ENCODE measurements at regions not wholly inside any gene's neighbourhood (a gene's known extent, or its start where the extent isn't known, plus 50 kb on each side); places are given as distances from the start of the nearest gene placed in this dataset.

- H3K4me3 Mint-ChIP-seq, result no peak overlapping the region
- H3K4me3 ChIP-seq (ENCODE audit: low read length), result no peak overlapping the region
- H3K36me3 Mint-ChIP-seq (ENCODE audit: low read depth), result no peaks in the 10 kb centered on the region
- no peaks in the 10 kb centered on the region for H3K9me3 ChIP-seq (ENCODE audit: control insufficient read depth, low read length)
- WGBS, 2 experiments (ENCODE audit: insufficient coverage in 1 of 2, insufficient read length in 1 of 2), result 88 to 95% methylated on average over 7 to 9 of the region's 9 CpGs
- no peaks in the 10 kb centered on the region for H3K36me3 ChIP-seq (ENCODE audit: control insufficient read depth, insufficient read depth, low read length)
- H3K9me3 Mint-ChIP-seq, result no peaks in the 10 kb centered on the region
- H3K27me3 Mint-ChIP-seq (ENCODE audit: insufficient read depth), result peaks cover 16% of the 10 kb centered on the region
- H3K27me3 ChIP-seq (ENCODE audit: control insufficient read depth, insufficient read depth, low read length, poor library complexity, severe bottlenecking), result peaks cover 11% of the 10 kb centered on the region
- no peak overlapping the region for H3K9ac ChIP-seq (ENCODE audit: extremely low read depth, low read length, poor library complexity, severe bottlenecking)
- H3K27ac Mint-ChIP-seq, result no peak overlapping the region
- peaks cover 3% of the 10 kb centered on the region for H3K4me1 Mint-ChIP-seq
- H3K27ac ChIP-seq (ENCODE audit: low read depth, low read length), result no peak overlapping the region
- DNase-seq, result peak; percentile 23
- TF ChIP-seq CTCF (conservative IDR thresholded peaks at IDR 0.05), result no peak
- no peaks in the 10 kb centered on the region for H3K4me1 ChIP-seq (ENCODE audit: control insufficient read depth, insufficient read depth, low read length)
Observed at GRCh38 chr9:113660196-113660595, 196.7 kb downstream of the RGS3 start.

- no peaks in the 10 kb centered on the region for H3K36me3 ChIP-seq (ENCODE audit: control insufficient read depth, insufficient read depth, low read length)
- WGBS, 2 experiments (ENCODE audit: insufficient coverage in 1 of 2, insufficient read length in 1 of 2), result 91 to 98% methylated on average over 5 to 7 of the region's 7 CpGs
- H3K9ac ChIP-seq (ENCODE audit: extremely low read depth, low read length, poor library complexity, severe bottlenecking), result no peak overlapping the region
- DNase-seq, result peak; percentile 7
- peaks cover 11% of the 10 kb centered on the region for H3K27me3 ChIP-seq (ENCODE audit: control insufficient read depth, insufficient read depth, low read length, poor library complexity, severe bottlenecking)
- Mint-ChIP-seq H3K27ac (no peak overlapping the region), H3K4me1 (no peaks in the 10 kb centered on the region), H3K36me3 (ENCODE audit: low read depth) (no peaks in the 10 kb centered on the region), H3K27me3 (ENCODE audit: insufficient read depth) (peaks cover 16% of the 10 kb centered on the region), H3K9me3 (no peaks in the 10 kb centered on the region), H3K4me3 (no peak overlapping the region)
- H3K4me1 ChIP-seq (ENCODE audit: control insufficient read depth, insufficient read depth, low read length), result no peaks in the 10 kb centered on the region
- TF ChIP-seq CTCF (conservative IDR thresholded peaks at IDR 0.05), result no peak
- H3K27ac ChIP-seq (ENCODE audit: low read depth, low read length), result no peak overlapping the region
- H3K4me3 ChIP-seq (ENCODE audit: low read length), result no peak overlapping the region
- H3K9me3 ChIP-seq (ENCODE audit: control insufficient read depth, low read length), result no peaks in the 10 kb centered on the region
Observed at GRCh38 chr9:113661074-113661473, 197.5 kb downstream of the RGS3 start.

DNA sequence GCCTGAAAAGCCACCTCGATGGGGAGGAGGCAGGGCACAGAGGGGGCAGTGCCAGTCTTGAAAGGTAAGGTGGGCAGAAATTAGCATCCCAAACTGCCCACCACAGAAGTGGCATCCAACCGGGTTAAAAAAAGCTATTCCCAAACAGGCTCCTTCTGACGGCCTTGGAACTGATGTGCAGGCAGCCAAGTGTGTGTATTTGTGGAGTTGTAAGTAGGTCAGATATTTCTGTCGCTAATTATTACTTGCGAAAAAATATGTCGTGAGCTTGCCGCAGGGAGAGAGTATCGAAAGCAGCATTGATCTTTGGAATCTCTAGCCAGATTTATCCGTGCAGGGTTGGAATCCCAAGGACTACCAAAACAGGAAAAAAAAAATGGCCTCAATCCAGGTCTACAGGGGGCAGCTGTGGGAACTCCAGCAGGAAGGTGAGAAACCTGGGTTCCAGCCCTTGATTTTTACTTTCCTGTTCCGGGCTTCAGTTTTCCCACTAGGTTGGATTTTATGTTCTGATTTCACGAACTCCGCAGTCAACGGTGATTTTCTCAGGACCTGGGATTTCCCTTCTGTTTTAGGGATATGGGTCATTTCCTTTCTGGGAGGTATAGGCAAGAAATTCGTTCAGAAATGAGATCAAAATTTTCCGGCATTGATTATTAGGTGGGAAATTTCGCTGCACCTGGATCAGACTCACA, 200.8 kb downstream of the RGS3 start:
- Mint-ChIP-seq H3K27ac (no peak overlapping the region), H3K9me3 (no peaks in the 10 kb centered on the region), H3K4me1 (no peaks in the 10 kb centered on the region), H3K27me3 (ENCODE audit: insufficient read depth) (peaks cover 13% of the 10 kb centered on the region), H3K36me3 (ENCODE audit: low read depth) (no peaks in the 10 kb centered on the region), H3K4me3 (no peak overlapping the region)
- DNase-seq, result peak; percentile 30
- no peaks in the 10 kb centered on the region for H3K36me3 ChIP-seq (ENCODE audit: control insufficient read depth, insufficient read depth, low read length)
- no peaks in the 10 kb centered on the region for H3K4me1 ChIP-seq (ENCODE audit: control insufficient read depth, insufficient read depth, low read length)
- no peak overlapping the region for H3K4me3 ChIP-seq (ENCODE audit: low read length)
- peaks cover 11% of the 10 kb centered on the region for H3K27me3 ChIP-seq (ENCODE audit: control insufficient read depth, insufficient read depth, low read length, poor library complexity, severe bottlenecking)
- H3K27ac ChIP-seq (ENCODE audit: low read depth, low read length), result no peak overlapping the region
- TF ChIP-seq CTCF (conservative IDR thresholded peaks at IDR 0.05), result no peak
- WGBS, 2 experiments (ENCODE audit: insufficient coverage in 1 of 2, insufficient read length in 1 of 2), result 92% methylated on average over 13 to 16 of the region's 16 CpGs
- no peaks in the 10 kb centered on the region for H3K9me3 ChIP-seq (ENCODE audit: control insufficient read depth, low read length)
- no peak overlapping the region for H3K9ac ChIP-seq (ENCODE audit: extremely low read depth, low read length, poor library complexity, severe bottlenecking)
